CD4-positive, alpha-beta T cell (primary cell): ENCODE measurements at regions not wholly inside any gene's neighbourhood (a gene's known extent, or its start where the extent isn't known, plus 50 kb on each side); places are given as distances from the start of the nearest gene placed in this dataset.

ENCODE experiments used
- ATAC-seq: fragments of 200-7000 bp; cut with Tn5 transposase; one replicate; pipeline ENCODE4 v1.10.0; 2022; ENCODE audit warnings: mild to moderate bottlenecking; ENCODE audit not compliant: poor library complexity
- CTCF ChIA-PET: fragments of 350-600 bp; sonication (Branson Sonifier 250); formaldehyde crosslinking; loops from one replicate; lab custom pipeline; 2021; ENCODE audit warnings: antibody characterized with exemption, inconsistent platforms; lab: Charles Lee
- POLR2A ChIA-PET: fragments of 350-600 bp; sonication (Branson Sonifier 250); formaldehyde crosslinking; loops from one replicate; lab custom pipeline; 2021; ENCODE audit warnings: antibody characterized with exemption, inconsistent platforms; lab: Charles Lee
- DNase-seq, 14 experiments: peaks; one replicate each; pipeline ENCODE4 v3.0.0-alpha.2; 2013 to 2020; ENCODE audit warnings: mixed read lengths in 2 of 14
- H3K27ac ChIP-seq, 2 donors: one replicate each; pipeline versions ENCODE4 v1.5.1 to v1.7.0; 2013; ENCODE audit warnings: low read length in 2 of 2, low read depth in 1 of 2, mild to moderate bottlenecking in 1 of 2
- H3K27me3 ChIP-seq, 2 experiments: 1 replicate in 1 of 2; 2 replicates in 1 of 2; pipeline versions ENCODE4 v1.6.1 to v1.7.0; 2013; ENCODE audit warnings: low read length in 2 of 2, control low read depth in 1 of 2, mild to moderate bottlenecking in 1 of 2, moderate library complexity in 1 of 2; ENCODE audit not compliant: insufficient read depth in 2 of 2, control insufficient read depth in 1 of 2
- H3K36me3 ChIP-seq: one replicate; pipeline ENCODE4 v1.6.1; 2013; ENCODE audit warnings: low read length, control low read depth; ENCODE audit not compliant: insufficient read depth
- H3K4me1 ChIP-seq: one replicate; pipeline ENCODE4 v1.6.1; 2013; ENCODE audit warnings: low read length, control low read depth; ENCODE audit not compliant: insufficient read depth
- H3K4me3 ChIP-seq: one replicate; pipeline ENCODE4 v1.5.1; 2013; ENCODE audit warnings: mild to moderate bottlenecking, low read length, moderate library complexity
- H3K9me3 ChIP-seq, 2 experiments: 1 replicate in 1 of 2; 2 replicates in 1 of 2; pipeline versions ENCODE4 v1.6.1 to v1.7.0; 2013; ENCODE audit warnings: low read length in 2 of 2, mild to moderate bottlenecking in 2 of 2, control low read depth in 1 of 2, moderate library complexity in 1 of 2; ENCODE audit not compliant: control insufficient read depth in 1 of 2, insufficient read depth in 1 of 2
- H3K27ac Mint-ChIP-seq: one replicate; pipeline ENCODE4 v1.8.0; 2020; ENCODE audit warnings: mixed read lengths
- H3K27me3 Mint-ChIP-seq: one replicate; pipeline ENCODE4 v1.8.0; 2021; ENCODE audit warnings: mixed read lengths
- H3K36me3 Mint-ChIP-seq: one replicate; pipeline ENCODE4 v1.8.0; 2021; ENCODE audit warnings: low read depth, mixed read lengths
- H3K4me1 Mint-ChIP-seq: one replicate; pipeline ENCODE4 v1.8.0; 2021; ENCODE audit warnings: low read depth, mixed read lengths
- H3K4me3 Mint-ChIP-seq: one replicate; pipeline ENCODE4 v1.8.0; 2020; ENCODE audit warnings: mild to moderate bottlenecking, mixed read lengths
- H3K9me3 Mint-ChIP-seq: one replicate; pipeline ENCODE4 v1.8.0; 2020; ENCODE audit warnings: mixed read lengths
- CTCF ChIP-seq: fragments of 200-600 bp; IDR thresholded peaks from one replicate; pipeline ENCODE4 v1.8.0; 2022; ENCODE audit warnings: antibody characterized with exemption, mild to moderate bottlenecking
- intact Hi-C, 2 experiments: fragments of 100-400 bp; cut with DNase I in 1 of 2; cut with micrococcal nuclease in 1 of 2; formaldehyde crosslinking; loops; one replicate each; pipeline versions ENCODE4 v1.15.1 to v1.9.0; 2023 to 2025; cut with DNase I, micrococcal nuclease

- Mint-ChIP-seq H3K27ac (no peak overlapping the region), H3K4me1 (no peaks in the 10 kb centered on the region), H3K9me3 (peaks cover 4% of the 10 kb centered on the region), H3K4me3 (no peak overlapping the region), H3K36me3 (no peaks in the 10 kb centered on the region), H3K27me3 (no peaks in the 10 kb centered on the region)
- Histone ChIP-seq H3K36me3 (no peaks in the 10 kb centered on the region), H3K27me3 (no peaks in the 10 kb centered on the region), H3K27ac (no peak overlapping the region), H3K4me3 (no peak overlapping the region), H3K9me3 (peaks cover 0 to 5% of the 10 kb centered on the region in 2 experiments), H3K4me1 (no peaks in the 10 kb centered on the region)
- ChIA-PET CTCF (no interaction called here), POLR2A (no interaction called here)
- TF ChIP-seq CTCF, result no peak
- DNase-seq (no peak), ATAC-seq (no peak)
- intact Hi-C loops, result no loop called here
These were observed 245.4 kb downstream of the BMP4 start for GRCh38 chr14:53711205-53711604.

DNA sequence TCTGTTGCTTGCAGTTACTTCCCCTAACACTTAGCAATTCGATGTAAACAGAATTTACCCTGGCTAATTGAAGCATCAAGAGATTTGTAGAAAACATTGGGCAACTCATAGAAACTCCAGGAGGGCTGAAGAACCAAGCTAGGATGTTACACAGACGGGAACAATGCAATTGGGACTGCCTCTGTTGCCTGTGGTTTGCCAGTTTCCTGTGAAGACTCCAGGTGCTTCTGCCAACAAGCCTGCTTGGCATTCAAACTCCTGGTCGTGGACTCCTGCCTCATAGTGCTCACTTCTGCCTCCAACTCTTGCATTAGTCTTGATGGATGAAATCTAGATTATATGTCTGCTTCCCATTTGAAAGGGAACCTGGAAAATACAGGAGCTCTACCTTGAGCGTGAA lies 246.0 kb downstream of the BMP4 start:
- ChIA-PET POLR2A (no interaction called here), CTCF (no interaction called here)

DNA sequence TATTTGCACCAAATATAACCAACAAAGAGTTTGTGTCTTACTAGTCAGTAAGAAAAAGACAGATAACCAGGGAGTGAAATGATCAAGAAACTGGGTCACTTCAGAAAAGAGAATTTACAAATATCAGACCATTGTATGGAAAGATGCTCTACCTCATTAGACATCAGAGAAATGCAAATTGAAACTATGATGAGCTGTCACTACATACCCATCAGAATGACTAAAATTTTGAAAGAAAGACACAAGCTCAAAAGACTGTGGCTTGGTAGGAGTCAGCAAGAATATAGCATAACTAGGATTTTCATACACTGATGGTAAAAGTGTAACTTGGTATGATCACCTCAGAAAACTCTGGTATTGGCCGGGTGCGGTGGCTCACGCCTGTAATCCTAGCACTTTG lies 247.2 kb downstream of the BMP4 start:
- H3K27me3 Mint-ChIP-seq, result no peaks in the 10 kb centered on the region
- H3K27ac Mint-ChIP-seq, result no peak overlapping the region
- POLR2A ChIA-PET, result no interaction called here
- DNase-seq, result no peak
- H3K27me3 ChIP-seq, result no peaks in the 10 kb centered on the region
- no peak overlapping the region for H3K27ac ChIP-seq
- no peaks in the 10 kb centered on the region for H3K36me3 ChIP-seq
- no peaks in the 10 kb centered on the region for H3K36me3 Mint-ChIP-seq
- no peaks in the 10 kb centered on the region for H3K4me1 ChIP-seq
- no peak for TF ChIP-seq CTCF
- no peak overlapping the region for H3K4me3 ChIP-seq
- H3K9me3 ChIP-seq, result peaks cover 0 to 5% of the 10 kb centered on the region in 2 experiments
- intact Hi-C loops, result no loop called here
- no peak for ATAC-seq
- no peaks in the 10 kb centered on the region for H3K4me1 Mint-ChIP-seq
- CTCF ChIA-PET, result no interaction called here
- H3K9me3 Mint-ChIP-seq, result peaks cover 4% of the 10 kb centered on the region
- H3K4me3 Mint-ChIP-seq, result no peak overlapping the region

More for the DNA sequence above, 246.0 kb downstream of the BMP4 start:
- peaks cover 0 to 5% of the 10 kb centered on the region in 2 experiments for H3K9me3 ChIP-seq
- no peak overlapping the region for H3K4me3 ChIP-seq
- no peak overlapping the region for H3K27ac ChIP-seq
- no peak for ATAC-seq
- intact Hi-C loops, result no loop called here
- no peak for TF ChIP-seq CTCF
- no peaks in the 10 kb centered on the region for H3K36me3 ChIP-seq
- H3K27me3 ChIP-seq, result no peaks in the 10 kb centered on the region
- Mint-ChIP-seq H3K27me3 (no peaks in the 10 kb centered on the region), H3K9me3 (peaks cover 4% of the 10 kb centered on the region), H3K36me3 (no peaks in the 10 kb centered on the region), H3K27ac (no peak overlapping the region), H3K4me1 (no peaks in the 10 kb centered on the region), H3K4me3 (no peak overlapping the region)
- H3K4me1 ChIP-seq, result no peaks in the 10 kb centered on the region
- DNase-seq, result no peak
